ENCODE measurements at regions not wholly inside any gene's neighbourhood (a gene's known extent, or its start where the extent isn't known, plus 50 kb on each side); places are given as distances from the start of the nearest gene placed in this dataset.

DNA sequence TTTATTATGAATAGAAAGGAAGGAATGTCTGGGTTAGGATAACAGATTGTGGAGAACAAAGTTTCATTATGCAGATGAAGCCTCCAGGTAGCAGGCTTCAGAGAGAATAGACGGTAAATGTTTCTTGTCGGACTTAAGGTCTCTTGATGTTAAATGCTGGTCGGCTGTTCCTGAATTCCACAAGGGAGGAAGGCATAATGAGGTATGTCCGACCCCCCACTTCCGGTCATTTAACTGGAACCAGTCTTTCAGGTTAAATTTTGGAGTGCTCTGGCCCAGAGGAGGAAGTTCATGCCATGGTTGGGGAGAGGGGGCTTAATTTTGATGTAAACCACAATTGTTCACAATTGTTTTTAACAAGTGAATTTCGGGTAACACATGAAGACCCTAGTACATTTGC is 158.1 kb upstream of the VCX3A start:
- DNase-seq, result no peak

DNA sequence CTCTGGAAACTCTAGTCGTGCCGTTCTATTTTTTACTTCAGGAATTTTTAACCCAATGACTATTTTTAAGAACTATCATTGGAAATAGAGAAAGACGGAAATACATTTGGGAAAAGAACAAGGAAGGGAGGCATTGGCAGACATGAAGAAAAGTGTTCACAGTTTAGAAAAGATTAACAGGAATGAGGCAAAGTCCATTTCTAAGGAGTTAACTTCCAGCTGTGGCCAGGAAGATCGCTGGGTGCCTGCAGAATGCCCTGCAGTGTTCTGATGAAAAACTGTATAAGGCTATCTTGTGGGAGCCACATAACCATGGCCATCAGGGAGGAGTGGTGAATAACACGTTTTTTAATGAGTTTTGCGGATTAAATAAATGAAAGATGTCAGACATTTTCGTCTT is 150.6 kb upstream of the VCX3A start:
- no peak for DNase-seq

DNA sequence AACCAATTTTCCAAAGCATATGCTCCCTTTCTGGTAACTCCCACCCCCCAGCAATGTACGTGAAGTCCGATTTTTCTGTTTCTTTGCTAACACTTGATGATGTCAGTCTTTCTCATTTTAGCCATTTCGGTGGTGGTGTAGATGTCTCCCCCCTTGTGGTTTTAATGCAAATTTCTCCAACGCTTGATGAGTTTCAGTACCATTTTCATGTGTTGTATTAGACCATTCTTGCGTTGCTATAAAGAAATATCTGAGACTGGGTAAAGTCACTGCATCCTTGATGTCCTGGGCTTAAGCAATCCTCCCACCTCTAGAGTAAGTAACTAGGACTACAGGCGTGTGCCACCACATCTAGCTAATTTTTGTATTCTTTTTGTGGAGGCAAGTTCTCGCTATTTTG is 148.4 kb upstream of the VCX3A start:
- DNase-seq, result no peak

DNA sequence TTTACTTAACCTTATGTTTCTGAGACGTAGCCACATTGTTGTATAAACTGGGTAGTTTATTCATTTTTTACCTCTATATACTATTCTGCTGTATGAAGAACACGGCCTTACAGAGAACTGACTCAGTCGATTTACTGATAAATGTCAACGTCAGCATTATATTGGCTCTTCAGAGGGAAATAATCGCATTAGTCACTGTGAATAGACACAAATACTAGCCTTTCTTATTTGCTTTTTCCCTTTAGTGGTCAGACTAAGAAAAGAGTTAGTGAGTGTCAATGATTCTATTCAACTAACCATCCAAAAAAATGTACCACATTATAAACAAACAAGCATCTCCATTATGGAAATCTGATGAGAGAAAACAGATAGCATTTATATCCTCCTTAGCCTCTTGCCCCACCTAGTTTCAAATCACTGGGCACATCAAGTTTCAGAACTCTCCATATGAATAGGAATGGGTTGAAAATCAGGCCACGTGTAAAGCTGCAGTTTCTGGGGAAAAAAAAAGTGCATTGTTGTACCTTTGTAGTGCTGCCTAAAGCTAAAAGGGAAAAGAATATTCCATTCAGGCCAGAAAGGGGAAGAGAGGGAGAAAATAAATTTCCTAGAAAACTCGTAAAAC is 146.7 kb upstream of the VCX3A start:
- no peak for DNase-seq

DNA sequence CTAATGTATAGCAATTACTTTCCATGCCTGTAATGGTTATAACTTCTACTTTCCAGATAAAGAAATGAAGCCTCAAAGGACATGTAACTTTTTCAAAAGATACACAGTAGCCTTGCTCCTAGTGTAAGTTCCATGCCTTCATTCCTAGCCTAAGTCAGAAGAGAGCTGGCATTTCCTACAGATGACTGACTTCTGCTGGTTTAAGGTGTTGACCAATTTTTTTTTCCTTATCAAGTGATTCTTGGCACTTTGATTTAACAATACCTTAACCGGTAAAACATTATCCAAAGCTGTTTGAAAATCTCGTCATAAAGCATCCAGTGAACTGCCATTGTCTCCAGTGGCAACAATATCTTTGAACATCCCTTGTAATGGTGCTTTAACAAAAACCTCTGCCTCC is 145.1 kb upstream of the VCX3A start:
- DNase-seq, result no peak

DNA sequence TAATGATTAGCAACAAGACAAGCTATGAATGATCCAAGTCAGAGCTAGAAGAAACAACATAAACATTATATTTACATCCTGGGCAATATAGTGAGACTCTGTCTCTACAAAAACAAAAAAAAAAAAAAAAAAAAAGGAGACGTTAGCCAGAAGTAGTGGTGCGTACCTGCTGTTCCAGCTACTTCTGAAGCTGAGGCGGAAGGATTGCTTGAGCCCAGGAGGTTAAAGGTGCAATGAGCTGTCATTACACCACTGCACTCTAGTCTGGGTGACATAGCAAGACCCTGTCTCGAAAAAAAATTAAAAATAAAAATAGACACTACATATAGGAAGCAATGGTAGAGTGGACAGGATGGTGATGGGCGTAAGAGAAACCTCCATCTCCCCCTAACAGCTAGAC is 144.6 kb upstream of the VCX3A start:
- no peak for DNase-seq

DNA sequence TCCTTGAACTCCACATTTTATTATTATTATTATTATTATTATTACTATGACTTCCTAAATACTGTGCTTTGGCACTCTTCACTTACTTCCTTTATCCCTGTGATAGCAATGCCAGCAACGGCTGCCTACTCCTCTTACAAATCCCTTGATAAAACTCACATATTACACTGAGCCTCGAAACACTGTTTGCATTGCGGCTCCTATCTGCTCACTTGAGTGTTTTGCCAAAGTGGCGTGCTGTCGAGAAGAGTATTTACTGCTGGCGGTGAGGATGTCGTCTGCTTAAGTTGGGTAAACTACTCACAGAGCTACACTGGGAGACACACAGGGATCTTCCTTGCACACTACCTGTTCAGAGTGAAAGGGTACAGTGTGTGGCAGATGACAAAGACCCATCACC is 143.4 kb upstream of the VCX3A start:
- no peak for DNase-seq

DNA sequence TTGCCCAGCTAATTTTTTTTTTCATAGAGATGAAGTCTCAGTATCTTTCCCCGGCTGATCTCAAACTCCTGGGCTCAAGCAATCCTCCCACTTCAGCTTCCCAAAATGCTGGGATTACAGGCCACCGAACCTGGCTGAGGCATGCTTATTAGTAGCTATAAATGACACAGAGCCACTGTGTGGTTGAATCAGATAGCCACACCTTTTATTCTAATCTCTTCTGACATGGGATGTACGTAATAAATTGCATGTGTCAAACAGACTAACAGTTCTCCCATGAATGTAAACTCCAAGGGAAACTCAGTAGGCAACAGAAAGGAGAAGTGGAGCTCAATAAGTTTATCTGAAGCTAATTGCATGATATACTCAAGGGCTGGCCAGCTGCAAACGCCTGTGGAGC is 139.8 kb upstream of the VCX3A start:
- DNase-seq, result no peak

DNA sequence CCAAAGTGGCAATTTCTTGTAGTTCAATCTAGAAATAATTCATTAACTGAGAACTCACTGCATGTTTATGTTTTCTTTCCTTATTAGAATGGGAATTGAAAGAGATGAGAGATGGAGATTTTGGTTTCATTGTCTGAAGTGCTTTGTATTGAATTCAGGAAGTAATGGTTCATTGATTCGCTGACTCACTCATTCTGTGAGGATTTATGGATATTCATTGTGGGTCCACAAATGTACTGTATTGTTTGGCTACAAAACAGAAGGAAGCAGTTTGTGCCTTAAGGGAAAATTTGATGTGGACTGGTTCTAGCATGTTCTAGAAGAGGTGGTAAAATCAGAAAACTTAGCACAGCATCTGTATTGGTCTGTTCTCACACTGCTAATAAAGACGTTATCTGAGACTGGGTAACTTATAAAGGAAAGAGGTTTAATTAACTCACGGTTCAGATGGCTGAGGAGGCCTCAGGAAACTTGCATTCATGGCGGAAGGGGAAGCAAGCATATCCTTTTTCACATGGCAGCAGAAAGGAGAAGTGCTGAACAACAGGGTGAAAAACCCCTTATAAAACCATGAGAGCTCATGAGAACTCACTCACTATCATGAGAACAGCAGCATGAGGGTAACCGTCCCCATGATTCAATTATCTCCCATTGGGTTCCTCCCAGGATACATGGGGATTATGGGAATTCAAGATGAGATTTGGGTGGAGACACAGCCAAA is 132.3 kb upstream of the VCX3A start:
- DNase-seq, result no peak

DNA sequence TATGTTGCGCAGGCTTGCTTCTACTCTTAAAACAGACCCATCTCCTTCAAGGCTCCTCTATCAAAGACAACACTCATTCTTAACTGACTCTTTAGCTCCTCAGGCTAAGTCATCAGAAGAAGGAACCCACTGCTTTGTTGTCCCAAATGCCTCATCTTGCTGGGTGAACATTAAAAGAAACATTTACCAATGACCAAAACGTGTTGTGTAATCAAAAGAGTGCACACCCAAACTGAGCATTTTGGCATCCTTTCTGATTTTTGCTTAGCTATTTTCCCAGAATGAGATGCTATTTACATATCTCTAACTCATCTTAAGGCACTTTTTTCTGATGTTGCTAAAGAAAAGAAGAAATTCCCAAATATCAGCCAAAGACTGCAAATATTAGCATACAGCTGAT is 131.7 kb upstream of the VCX3A start:
- DNase-seq, result no peak

DNA sequence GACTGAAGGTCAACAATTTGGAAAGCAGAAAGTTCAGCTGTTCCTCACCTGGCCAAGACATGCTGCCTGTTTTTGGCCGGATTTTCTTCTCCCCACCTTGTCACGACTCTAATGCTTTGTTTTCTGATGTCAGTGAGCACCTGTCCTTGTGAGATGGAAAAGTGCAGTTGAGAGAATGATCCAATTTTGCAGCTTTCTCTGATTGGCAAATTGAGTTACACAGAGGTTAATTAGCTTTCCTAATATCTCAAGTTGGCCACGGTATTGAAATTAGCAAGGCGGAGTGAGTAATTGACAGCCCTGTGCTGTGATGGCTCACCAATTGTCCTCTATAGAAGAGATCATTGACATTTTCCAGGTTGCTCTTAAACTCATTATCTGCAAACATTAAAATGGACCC is 126.8 kb upstream of the VCX3A start:
- DNase-seq, result no peak

DNA sequence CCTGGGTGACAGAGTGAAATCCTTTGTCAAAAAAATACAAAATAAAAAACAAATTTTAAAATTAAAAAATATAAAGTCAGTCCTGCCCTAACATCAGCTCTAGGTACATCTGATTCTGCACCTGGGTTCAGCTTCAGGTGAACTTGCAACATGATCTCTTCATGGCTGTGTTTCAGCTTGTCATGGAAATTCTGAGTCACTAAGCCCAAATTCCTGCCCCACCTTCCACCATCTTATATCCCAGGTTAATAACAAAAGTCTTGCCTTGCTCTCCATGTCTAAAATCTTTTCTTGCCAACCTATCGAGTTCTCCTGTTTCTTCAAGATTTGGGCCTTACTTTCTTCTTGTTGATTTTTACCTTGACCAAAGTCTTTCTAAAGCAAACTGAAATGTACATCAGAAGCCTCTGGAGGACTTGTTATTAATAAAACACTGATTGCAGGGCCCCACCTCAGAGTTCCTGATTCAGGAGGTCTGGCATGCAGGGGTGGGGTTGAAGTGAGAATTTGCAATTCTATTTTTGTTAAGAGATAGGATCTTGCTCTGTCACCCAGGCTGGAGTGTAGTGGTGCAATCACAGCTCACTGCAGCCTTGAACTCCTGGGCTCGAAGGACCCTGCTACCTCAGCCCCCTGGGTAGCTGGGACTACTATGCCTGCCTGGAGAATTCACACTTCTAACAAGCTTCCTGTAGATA is 125.8 kb upstream of the VCX3A start:
- DNase-seq, result no peak

DNA sequence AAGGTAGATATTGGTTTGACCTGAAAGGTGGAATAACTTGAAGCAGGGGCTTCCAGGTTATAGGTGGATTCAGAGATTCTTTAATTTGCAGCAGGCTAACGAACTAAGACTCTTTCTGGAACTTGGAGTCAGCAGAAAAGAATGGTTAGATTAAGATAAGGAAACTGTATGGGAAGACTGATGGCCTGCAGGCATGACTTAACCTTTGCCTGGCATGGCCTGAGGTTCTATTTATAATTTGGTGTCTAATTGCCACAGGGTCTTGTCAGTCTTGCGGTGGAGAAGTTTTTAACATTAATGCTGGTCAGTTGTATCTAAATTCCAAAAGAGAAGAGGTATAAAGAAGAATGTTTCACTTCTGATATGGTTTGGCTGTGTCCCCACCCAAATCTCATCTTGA is 110.3 kb upstream of the VCX3A start:
- no peak for DNase-seq

DNA sequence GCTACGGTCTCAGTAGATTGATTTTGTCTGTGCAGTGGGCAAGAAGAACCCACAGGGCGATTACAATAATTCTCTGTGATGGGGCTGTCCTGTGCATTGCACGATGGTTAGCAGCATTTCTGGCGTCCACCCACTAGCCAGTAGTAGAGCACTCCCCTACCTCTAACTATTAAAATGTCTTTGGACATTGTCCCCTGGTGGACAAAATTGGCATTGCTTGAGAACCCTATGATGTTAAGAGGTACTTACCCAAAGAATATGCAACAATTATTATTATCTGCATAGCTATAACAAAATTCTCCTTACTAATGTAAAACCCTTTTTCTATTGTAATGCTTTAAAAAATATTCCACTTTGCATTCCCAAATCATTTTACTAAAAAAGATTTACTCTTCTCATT is 109.5 kb upstream of the VCX3A start:
- DNase-seq, result no peak

DNA sequence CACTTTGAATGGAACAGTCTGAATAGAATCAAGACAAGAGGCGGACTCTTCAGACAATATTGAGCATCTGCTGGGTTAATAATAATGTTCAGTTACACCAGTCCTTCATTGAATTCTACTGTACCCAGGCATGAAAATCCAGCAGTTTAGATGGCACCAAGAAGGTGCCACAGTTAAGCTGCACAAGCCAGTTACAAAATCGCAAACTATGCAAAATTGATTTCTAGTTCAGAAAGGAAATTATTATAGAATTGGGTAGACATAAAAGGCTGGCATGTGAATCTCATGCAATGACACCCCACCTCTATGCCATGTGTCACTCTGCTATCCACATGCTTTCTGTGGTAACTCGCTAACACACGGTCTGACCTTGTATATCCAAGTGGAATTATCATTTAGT is 105.8 kb upstream of the VCX3A start:
- DNase-seq, result no peak

DNA sequence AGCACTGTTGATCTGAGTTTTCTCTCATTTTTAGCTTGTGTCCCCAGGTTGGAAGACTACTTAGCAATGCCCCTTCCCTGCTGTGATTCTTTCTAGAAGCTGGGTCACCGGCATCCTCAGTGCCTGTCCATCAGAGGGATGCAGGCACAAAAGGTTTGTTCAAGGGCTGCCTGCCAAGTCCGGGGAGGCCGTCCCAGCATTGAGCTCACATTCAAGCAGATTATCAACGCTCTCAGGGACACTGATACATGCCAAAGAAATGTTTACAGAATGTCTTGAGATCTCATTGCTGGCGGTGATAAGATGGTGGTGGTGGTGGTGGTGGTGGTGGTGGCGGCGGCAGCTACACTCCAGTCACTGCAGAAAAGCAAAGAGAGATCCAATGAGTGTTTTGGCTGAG is 79.6 kb upstream of the VCX3A start:
- DNase-seq, result no peak

DNA sequence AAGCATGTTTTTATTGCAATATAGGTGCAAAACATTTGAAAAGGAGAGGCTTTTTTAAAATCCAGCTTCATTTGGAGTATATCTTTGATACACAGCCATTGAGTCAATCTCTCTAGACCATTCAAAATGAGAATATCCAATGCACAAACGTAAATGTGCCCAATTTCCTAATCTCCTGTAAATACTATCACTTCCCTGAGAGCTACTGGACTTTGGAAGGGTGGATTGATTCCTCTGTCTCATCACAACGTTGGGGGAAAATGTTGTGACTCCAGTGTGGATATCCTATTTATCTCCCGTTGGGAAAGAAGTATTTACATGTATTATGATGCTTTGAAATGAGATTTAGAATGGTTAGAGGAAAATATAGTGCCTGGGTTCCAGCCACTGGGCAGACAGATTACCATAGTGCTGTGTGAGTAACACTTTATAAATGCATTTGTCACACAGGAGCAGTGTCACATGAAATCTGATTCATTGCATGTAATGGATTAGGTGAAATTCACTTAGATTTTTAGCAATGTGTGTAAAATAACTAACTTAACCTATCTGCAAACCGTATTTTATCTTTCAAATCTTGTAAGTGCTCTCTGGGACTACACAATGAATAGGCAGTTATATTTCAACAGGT is 64.4 kb upstream of the VCX3A start:
- no peak for DNase-seq
